HCT116 (cell line): ENCODE measurements at regions not wholly inside any gene's neighbourhood (a gene's known extent, or its start where the extent isn't known, plus 50 kb on each side); places are given as distances from the start of the nearest gene placed in this dataset.

ENCODE experiments used
- ATAC-seq: fragments of 200-7000 bp; cut with Tn5 transposase; 2 replicates; pipeline ENCODE4 v1.9.1; 2020; ENCODE audit warnings: mild to moderate bottlenecking, moderate library complexity
- BruUV-seq: library from RNA; stranded (reverse); fragments of 400-500 nt; replicated peaks from 2 replicates; lab custom pipeline; 2021; lab: Mats Ljungman, UMichigan
- CTCF ChIA-PET: fragments of 300-600 bp; sonication (Branson Sonifier 250); formaldehyde crosslinking; loops from one replicate; lab custom pipeline; 2021; ENCODE audit warnings: antibody characterized with exemption; lab: Charles Lee
- POLR2A ChIA-PET: fragments of 300-600, 350-600 bp; sonication (Branson Sonifier 250); formaldehyde crosslinking; loops from one replicate; lab custom pipeline; 2021; ENCODE audit warnings: antibody characterized with exemption; lab: Charles Lee
- RAD21 ChIA-PET, 2 experiments: fragments of 300-600 bp; sonication (Branson Sonifier 250); formaldehyde crosslinking; loops; one replicate each; lab custom pipeline; 2023; ENCODE audit warnings: low total read pairs in 2 of 2; ENCODE audit not compliant: uncharacterized antibody in 2 of 2, unreplicated experiment in 2 of 2, low non-redundant PET in 1 of 2; lab: Charles Lee
- DNase-seq: peaks from one replicate; pipeline ENCODE4 v3.0.0-alpha.2; 2010; ENCODE audit warnings: low read depth, low spot score
- H2AFZ ChIP-seq: fragments of 200-600 bp; shearing (Covaris generic), sonication (generic); 2 replicates; pipeline ENCODE4 v1.6.1; 2017; ENCODE audit warnings: low read depth, mixed run types, mixed read lengths, antibody characterized with exemption, low read length; ENCODE audit not compliant: poor library complexity, severe bottlenecking
- H3K27ac ChIP-seq: 2 replicates; pipeline ENCODE4 v1.5.1; 2012; ENCODE audit warnings: low read depth, low read length
- H3K27me3 ChIP-seq: fragments of 200-600 bp; sonication (generic); 2 replicates; pipeline ENCODE4 v1.6.1; 2016; ENCODE audit warnings: mixed run types, low read length, mixed read lengths; ENCODE audit not compliant: insufficient read depth
- H3K36me3 ChIP-seq, 2 experiments: fragments of 200-500 bp in 1 of 2; fragments of 200-600 bp in 1 of 2; sonication (Bioruptor generic) in 1 of 2; sonication (generic) in 1 of 2; 2 replicates each; pipeline versions ENCODE4 v1.5.1 to v1.6.1; 2014 to 2016; ENCODE audit warnings: low read length in 2 of 2, inconsistent platforms in 1 of 2, mixed read lengths in 1 of 2, mixed run types in 1 of 2; ENCODE audit not compliant: insufficient read depth in 2 of 2, control insufficient read depth in 1 of 2
- H3K4me1 ChIP-seq, 2 experiments: fragments of 200-600 bp in 1 of 2; sonication (generic) in 1 of 2; 2 replicates each; pipeline versions ENCODE4 v1.5.1 to v1.6.1; 2012 to 2017; ENCODE audit warnings: low read length in 2 of 2, inconsistent platforms in 1 of 2, mild to moderate bottlenecking in 1 of 2, mixed read lengths in 1 of 2, mixed run types in 1 of 2, moderate library complexity in 1 of 2; ENCODE audit not compliant: insufficient read depth in 2 of 2, control insufficient read depth in 1 of 2
- H3K4me2 ChIP-seq: fragments of 200-600 bp; sonication (generic); 2 replicates; pipeline ENCODE4 v1.6.1; 2017; ENCODE audit warnings: mixed run types, low read length, mixed read lengths
- H3K4me3 ChIP-seq, 2 experiments: fragments of 200-600 bp in 1 of 2; sonication (generic) in 1 of 2; replicated peaks in 1 of 2; 2 replicates each; pipeline ENCODE4 v1.5.1; 2011 to 2016; ENCODE audit warnings: low read length in 2 of 2, control low read depth in 1 of 2, low read depth in 1 of 2, mild to moderate bottlenecking in 1 of 2, mixed read lengths in 1 of 2, mixed run types in 1 of 2
- H3K79me2 ChIP-seq: fragments of 200-600 bp; sonication (generic); 2 replicates; pipeline ENCODE4 v1.6.1; 2017; ENCODE audit warnings: mild to moderate bottlenecking, mixed run types, low read length, moderate library complexity, mixed read lengths; ENCODE audit not compliant: insufficient read depth
- H3K9ac ChIP-seq: fragments of 200-600 bp; sonication (generic); 2 replicates; pipeline ENCODE4 v1.6.1; 2016; ENCODE audit warnings: low read length, mixed read lengths
- H3K9me2 ChIP-seq: fragments of 200-600 bp; sonication (generic), shearing (Covaris generic); 2 replicates; pipeline ENCODE4 v1.6.1; 2017; ENCODE audit warnings: mixed run types, mild to moderate bottlenecking, moderate library complexity; ENCODE audit not compliant: insufficient read depth
- H3K9me3 ChIP-seq, 2 experiments: fragments of 200-500 bp in 1 of 2; fragments of 200-600 bp in 1 of 2; sonication (Bioruptor generic) in 1 of 2; sonication (generic) in 1 of 2; 2 replicates each; pipeline ENCODE4 v1.6.1; 2014 to 2017; ENCODE audit warnings: low read length in 2 of 2, mixed read lengths in 2 of 2, inconsistent platforms in 1 of 2, low read depth in 1 of 2, mild to moderate bottlenecking in 1 of 2, mixed run types in 1 of 2, moderate library complexity in 1 of 2; ENCODE audit not compliant: control insufficient read depth in 1 of 2, insufficient read depth in 1 of 2
- H4K20me1 ChIP-seq: fragments of 200-600 bp; sonication (generic), shearing (Covaris generic); 2 replicates; pipeline ENCODE4 v1.6.1; 2017; ENCODE audit warnings: mixed run types, mild to moderate bottlenecking, moderate library complexity; ENCODE audit not compliant: insufficient read depth
- CEBPB ChIP-seq: IDR thresholded peaks from 2 replicates; pipeline ENCODE4 v1.6.1; 2012; ENCODE audit warnings: low read depth
- EZH2 ChIP-seq: fragments of 200-600 bp; sonication (generic); IDR thresholded peaks from 2 replicates; pipeline ENCODE4 v1.6.1; 2017; ENCODE audit warnings: antibody characterized with exemption, mixed run types
- FOSL1 ChIP-seq: IDR thresholded peaks from 2 replicates; pipeline ENCODE4 v1.6.1; 2012; ENCODE audit warnings: low read depth
- JUND ChIP-seq: IDR thresholded peaks from 2 replicates; pipeline ENCODE4 v1.6.1; 2012
- POLR2AphosphoS5 ChIP-seq: IDR thresholded peaks from 2 replicates; pipeline ENCODE4 v1.6.1; 2011; ENCODE audit warnings: mild to moderate bottlenecking, low read depth, low read length, moderate library complexity
- SRF ChIP-seq: IDR thresholded peaks from 2 replicates; pipeline ENCODE4 v1.6.1; 2012; ENCODE audit warnings: low read depth
- YY1 ChIP-seq: IDR thresholded peaks from 2 replicates; pipeline ENCODE4 v1.6.1; 2011; ENCODE audit warnings: low read length, low read depth, moderate library complexity, mild to moderate bottlenecking; ENCODE audit not compliant: insufficient replicate concordance; ENCODE audit errors: extremely low read depth
- intact Hi-C: fragments of 100-400 bp; cut with micrococcal nuclease; formaldehyde crosslinking; loops from 2 replicates; pipeline ENCODE4 v1.10.0; 2022
- TF ChIP-seq, protein P1 (sequence below): IDR thresholded peaks from 2 replicates; pipeline ENCODE4 v1.6.1; 2011; ENCODE audit warnings: mild to moderate bottlenecking, low read length, moderate library complexity; ENCODE audit not compliant: insufficient replicate concordance; ENCODE audit errors: extremely low read depth

DNA sequence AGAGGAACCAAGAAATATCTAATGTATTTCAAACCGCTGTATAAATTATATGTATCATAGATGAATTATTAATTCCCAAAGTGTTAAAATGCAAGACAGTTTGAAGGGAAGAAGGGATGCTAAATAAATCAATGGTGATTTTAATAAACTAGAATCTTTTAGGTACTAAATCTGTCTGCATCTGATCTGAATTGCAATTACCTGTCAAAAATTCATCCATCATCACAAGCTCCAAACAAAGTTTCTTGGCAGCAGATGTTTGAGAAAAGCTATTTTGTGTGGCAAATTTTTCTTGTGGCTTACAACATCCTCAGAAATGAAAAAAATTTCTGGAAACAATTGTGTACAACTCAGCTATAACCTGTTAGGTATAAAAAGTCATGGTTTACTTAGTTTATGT is 816.0 kb upstream of the NDST4 start:
- Histone ChIP-seq H3K27ac (no peak overlapping the region), H3K4me1 (no peaks in the 10 kb centered on the region), H4K20me1 (no peaks in the 10 kb centered on the region), H2AFZ (no peak overlapping the region), H3K4me3 (no peak overlapping the region), H3K27me3 (no peaks in the 10 kb centered on the region), H3K36me3 (no peaks in the 10 kb centered on the region), H3K4me2 (no peak overlapping the region), H3K79me2 (no peaks in the 10 kb centered on the region), H3K9me2 (no peaks in the 10 kb centered on the region), H3K9me3 (no peaks in the 10 kb centered on the region), H3K9ac (no peak overlapping the region)
- ChIA-PET POLR2A (no interaction called here), RAD21 (no interaction called here), CTCF (no interaction called here)
- intact Hi-C loops = no loop called here
- no TSS peak for BruUV-seq
- DNase-seq (no peak), ATAC-seq (no peak)
- no peak for TF ChIP-seq FOSL1
- TF ChIP-seq, protein P1, sequence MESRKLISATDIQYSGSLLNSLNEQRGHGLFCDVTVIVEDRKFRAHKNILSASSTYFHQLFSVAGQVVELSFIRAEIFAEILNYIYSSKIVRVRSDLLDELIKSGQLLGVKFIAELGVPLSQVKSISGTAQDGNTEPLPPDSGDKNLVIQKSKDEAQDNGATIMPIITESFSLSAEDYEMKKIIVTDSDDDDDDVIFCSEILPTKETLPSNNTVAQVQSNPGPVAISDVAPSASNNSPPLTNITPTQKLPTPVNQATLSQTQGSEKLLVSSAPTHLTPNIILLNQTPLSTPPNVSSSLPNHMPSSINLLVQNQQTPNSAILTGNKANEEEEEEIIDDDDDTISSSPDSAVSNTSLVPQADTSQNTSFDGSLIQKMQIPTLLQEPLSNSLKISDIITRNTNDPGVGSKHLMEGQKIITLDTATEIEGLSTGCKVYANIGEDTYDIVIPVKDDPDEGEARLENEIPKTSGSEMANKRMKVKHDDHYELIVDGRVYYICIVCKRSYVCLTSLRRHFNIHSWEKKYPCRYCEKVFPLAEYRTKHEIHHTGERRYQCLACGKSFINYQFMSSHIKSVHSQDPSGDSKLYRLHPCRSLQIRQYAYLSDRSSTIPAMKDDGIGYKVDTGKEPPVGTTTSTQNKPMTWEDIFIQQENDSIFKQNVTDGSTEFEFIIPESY = no peak
- no peak for TF ChIP-seq CEBPB

DNA sequence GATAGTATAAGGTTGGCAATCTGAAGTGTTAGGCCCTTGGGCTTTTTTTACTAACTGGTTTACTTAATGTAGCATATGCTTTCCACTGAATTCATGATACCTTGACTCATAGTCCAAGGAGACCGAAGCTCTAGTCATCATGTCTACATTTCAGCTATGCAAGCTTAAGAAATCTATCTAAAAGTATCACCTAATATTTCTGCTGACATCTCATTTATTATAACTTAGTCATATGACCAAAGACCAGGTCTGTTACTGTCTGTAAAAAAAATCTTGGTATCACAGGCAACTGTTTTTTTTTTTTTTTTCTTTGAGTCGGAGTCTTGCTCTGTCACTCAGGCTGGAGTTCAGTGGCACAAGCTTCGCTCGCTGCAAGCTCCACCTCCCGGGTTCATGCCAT is 814.0 kb upstream of the NDST4 start:
- Histone ChIP-seq H3K4me3 (no peak overlapping the region), H3K4me1 (no peaks in the 10 kb centered on the region), H3K4me2 (no peak overlapping the region), H3K9me3 (no peaks in the 10 kb centered on the region), H3K36me3 (no peaks in the 10 kb centered on the region), H3K9ac (no peak overlapping the region), H3K27ac (no peak overlapping the region), H3K79me2 (no peaks in the 10 kb centered on the region), H3K27me3 (no peaks in the 10 kb centered on the region), H3K9me2 (no peaks in the 10 kb centered on the region), H4K20me1 (no peaks in the 10 kb centered on the region), H2AFZ (no peak overlapping the region)
- no peak for TF ChIP-seq SRF
- TF ChIP-seq JUND = no peak
- TF ChIP-seq EZH2 = no peak
- TF ChIP-seq YY1 = no peak
- no peak for TF ChIP-seq POLR2AphosphoS5
- ChIA-PET POLR2A (no interaction called here), RAD21 (no interaction called here), CTCF (no interaction called here)
- DNase-seq (no peak), ATAC-seq (no peak)
- intact Hi-C loops = no loop called here
- BruUV-seq = no TSS peak
